ENCODE measurements at regions not wholly inside any gene's neighbourhood (a gene's known extent, or its start where the extent isn't known, plus 50 kb on each side); places are given as distances from the start of the nearest gene placed in this dataset.

DNA sequence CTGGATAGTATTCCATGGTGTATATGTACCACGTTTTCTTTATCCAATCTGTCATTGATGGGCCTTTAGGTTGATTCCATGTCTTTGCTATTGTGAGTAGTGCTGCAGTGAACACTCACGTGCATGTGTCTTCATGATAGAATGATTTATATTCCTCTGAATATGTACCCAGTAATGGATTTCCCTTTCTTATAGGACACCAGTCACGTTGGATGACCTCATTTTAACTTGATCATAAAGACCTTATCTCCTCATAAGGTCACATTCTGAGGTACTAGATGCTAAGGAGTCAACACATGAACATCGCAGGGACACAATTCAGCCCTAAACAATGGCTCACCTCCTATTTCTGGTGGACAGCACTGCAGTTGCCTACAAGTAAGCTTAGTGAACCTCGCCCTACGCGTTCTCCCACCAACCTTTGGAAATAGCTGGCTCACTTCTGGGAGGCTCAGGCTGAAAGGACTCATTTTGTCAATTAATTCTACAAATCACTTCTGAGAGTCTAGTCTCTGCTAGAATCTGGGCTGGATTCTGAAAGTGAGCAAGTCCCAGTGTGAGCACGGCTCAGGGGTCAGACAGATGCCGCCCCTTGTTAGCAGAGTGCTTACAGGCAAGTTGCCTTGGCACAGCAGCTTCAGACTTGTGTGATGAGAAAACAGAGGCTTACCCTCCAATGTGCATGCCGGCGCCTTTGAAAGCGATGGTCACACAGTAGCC is 183.8 kb upstream of the GSC start:
- TF ChIP-seq, protein P1, sequence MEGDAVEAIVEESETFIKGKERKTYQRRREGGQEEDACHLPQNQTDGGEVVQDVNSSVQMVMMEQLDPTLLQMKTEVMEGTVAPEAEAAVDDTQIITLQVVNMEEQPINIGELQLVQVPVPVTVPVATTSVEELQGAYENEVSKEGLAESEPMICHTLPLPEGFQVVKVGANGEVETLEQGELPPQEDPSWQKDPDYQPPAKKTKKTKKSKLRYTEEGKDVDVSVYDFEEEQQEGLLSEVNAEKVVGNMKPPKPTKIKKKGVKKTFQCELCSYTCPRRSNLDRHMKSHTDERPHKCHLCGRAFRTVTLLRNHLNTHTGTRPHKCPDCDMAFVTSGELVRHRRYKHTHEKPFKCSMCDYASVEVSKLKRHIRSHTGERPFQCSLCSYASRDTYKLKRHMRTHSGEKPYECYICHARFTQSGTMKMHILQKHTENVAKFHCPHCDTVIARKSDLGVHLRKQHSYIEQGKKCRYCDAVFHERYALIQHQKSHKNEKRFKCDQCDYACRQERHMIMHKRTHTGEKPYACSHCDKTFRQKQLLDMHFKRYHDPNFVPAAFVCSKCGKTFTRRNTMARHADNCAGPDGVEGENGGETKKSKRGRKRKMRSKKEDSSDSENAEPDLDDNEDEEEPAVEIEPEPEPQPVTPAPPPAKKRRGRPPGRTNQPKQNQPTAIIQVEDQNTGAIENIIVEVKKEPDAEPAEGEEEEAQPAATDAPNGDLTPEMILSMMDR (IDR thresholded peaks at IDR 0.05): no peak
- no peak for TF ChIP-seq POLR2A (IDR thresholded peaks at IDR 0.05)

All from Peyer's patch (tissue), 4 donors.